MCF 10A (cell line): ENCODE measurements at regions not wholly inside any gene's neighbourhood (a gene's known extent, or its start where the extent isn't known, plus 50 kb on each side); places are given as distances from the start of the nearest gene placed in this dataset.
A peak's percentile ranks its signal among the peaks of the same experiment; 100 is the strongest.

Experiments used
- BruUV-seq: library from RNA; stranded (reverse); fragments of 400-500 nt; replicated peaks from 2 replicates; lab custom pipeline; 2021; lab: Mats Ljungman, UMichigan
- CTCF ChIA-PET: fragments of 300-600 bp; sonication (Branson Sonifier 250); formaldehyde crosslinking; extraction: SDS; loops from one replicate; lab custom pipeline; 2021; ENCODE audit warnings: antibody characterized with exemption, inconsistent platforms; lab: Yijun Ruan, JAX
- POLR2A ChIA-PET: fragments of 300-600, 350-650 bp; sonication (Branson Sonifier 250); formaldehyde crosslinking; extraction: SDS; loops from one replicate; lab custom pipeline; 2020; ENCODE audit warnings: antibody characterized with exemption, inconsistent platforms; lab: Yijun Ruan, JAX
- DNase-seq: peaks from one replicate; pipeline ENCODE4 v3.0.0-alpha.2; 2018; ENCODE audit not compliant: unreplicated experiment
- H3K27ac Mint-ChIP-seq: one replicate; pipeline ENCODE4 v1.8.0; 2022; ENCODE audit warnings: mild to moderate bottlenecking, low read depth, mixed read lengths; ENCODE audit not compliant: unreplicated experiment
- H3K27me3 Mint-ChIP-seq: one replicate; pipeline ENCODE4 v1.8.0; 2022; ENCODE audit warnings: mixed read lengths; ENCODE audit not compliant: insufficient read depth, unreplicated experiment
- H3K36me3 Mint-ChIP-seq: one replicate; pipeline ENCODE4 v1.8.0; 2022; ENCODE audit warnings: mild to moderate bottlenecking, moderate library complexity, mixed read lengths; ENCODE audit not compliant: insufficient read depth, unreplicated experiment
- H3K4me1 Mint-ChIP-seq: one replicate; pipeline ENCODE4 v1.8.0; 2022; ENCODE audit warnings: mixed read lengths; ENCODE audit not compliant: insufficient read depth, unreplicated experiment
- H3K4me3 Mint-ChIP-seq: one replicate; pipeline ENCODE4 v1.8.0; 2022; ENCODE audit warnings: mild to moderate bottlenecking, moderate library complexity, mixed read lengths; ENCODE audit not compliant: unreplicated experiment
- H3K9me3 Mint-ChIP-seq: one replicate; pipeline ENCODE4 v1.8.0; 2022; ENCODE audit warnings: mixed read lengths; ENCODE audit not compliant: unreplicated experiment
- CTCF ChIP-seq: fragments of 200-600 bp; IDR thresholded peaks from one replicate; pipeline ENCODE4 v1.8.0; 2022; ENCODE audit warnings: antibody characterized with exemption, mild to moderate bottlenecking; ENCODE audit not compliant: unreplicated experiment
- intact Hi-C: fragments of 100-400 bp; cut with micrococcal nuclease; formaldehyde crosslinking; loops from 2 replicates; pipeline ENCODE4 v1.14.1; 2022

GRCh38 chr6:91045161-91045560 is 458.3 kb upstream of the MAP3K7 start:
- no peak for TF ChIP-seq CTCF
- no peaks in the 10 kb centered on the region for H3K36me3 Mint-ChIP-seq
- H3K9me3 Mint-ChIP-seq = peaks cover 8% of the 10 kb centered on the region
- ChIA-PET POLR2A (no interaction called here), CTCF (no interaction called here)
- peak; percentile 32 for DNase-seq
- no peak overlapping the region for H3K4me3 Mint-ChIP-seq
- peaks cover 31% of the 10 kb centered on the region for H3K27me3 Mint-ChIP-seq
- no peak overlapping the region for H3K27ac Mint-ChIP-seq
- BruUV-seq = no TSS peak
- intact Hi-C loops = no loop called here
- H3K4me1 Mint-ChIP-seq = no peaks in the 10 kb centered on the region

DNA sequence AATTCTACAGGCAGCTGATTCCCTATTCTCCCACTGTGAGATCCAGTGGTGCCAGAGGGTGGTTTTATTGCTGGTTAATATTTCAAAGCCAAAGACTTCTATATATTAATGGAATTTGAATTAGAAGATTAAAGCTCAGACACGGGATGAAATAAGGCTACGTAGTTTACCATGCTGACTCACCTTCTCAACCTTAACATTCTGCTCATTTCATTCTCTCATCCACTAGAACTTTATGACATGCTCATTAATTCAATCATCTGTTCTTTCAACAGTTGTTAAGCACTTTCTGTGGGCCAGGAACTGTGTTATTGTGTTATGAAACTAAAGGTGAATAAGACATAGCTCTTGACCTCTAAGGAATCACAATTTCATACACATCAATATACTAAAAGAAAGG is 456.9 kb upstream of the MAP3K7 start:
- Mint-ChIP-seq H3K27me3 (peaks cover 44% of the 10 kb centered on the region), H3K4me1 (no peaks in the 10 kb centered on the region), H3K9me3 (peaks cover 8% of the 10 kb centered on the region), H3K36me3 (no peaks in the 10 kb centered on the region), H3K4me3 (no peak overlapping the region), H3K27ac (no peak overlapping the region)
- no peak for DNase-seq
- ChIA-PET POLR2A (no interaction called here), CTCF (interaction anchor here (0.6 to 0.8 kb wide), 2 partner anchors 38 to 1514 kb away, joined by 3 read pairs; no protein-coding TSS in a partner anchor)
- intact Hi-C loops = no loop called here
- no TSS peak for BruUV-seq
- no peak for TF ChIP-seq CTCF

- H3K4me1 Mint-ChIP-seq = no peaks in the 10 kb centered on the region
- peaks cover 45% of the 10 kb centered on the region for H3K27me3 Mint-ChIP-seq
- intact Hi-C loops = no loop called here
- no peak for DNase-seq
- no peak for TF ChIP-seq CTCF
- ChIA-PET POLR2A (no interaction called here), CTCF (interaction anchor here (0.7 kb wide), 1 partner anchor 102 kb away, joined by 3 read pairs; no protein-coding TSS in a partner anchor)
- H3K4me3 Mint-ChIP-seq = no peak overlapping the region
- peaks cover 8% of the 10 kb centered on the region for H3K9me3 Mint-ChIP-seq
- H3K36me3 Mint-ChIP-seq = no peaks in the 10 kb centered on the region
- H3K27ac Mint-ChIP-seq = no peak overlapping the region
- BruUV-seq = no TSS peak
These were observed 455.8 kb upstream of the MAP3K7 start for GRCh38 chr6:91042656-91043055.

DNA sequence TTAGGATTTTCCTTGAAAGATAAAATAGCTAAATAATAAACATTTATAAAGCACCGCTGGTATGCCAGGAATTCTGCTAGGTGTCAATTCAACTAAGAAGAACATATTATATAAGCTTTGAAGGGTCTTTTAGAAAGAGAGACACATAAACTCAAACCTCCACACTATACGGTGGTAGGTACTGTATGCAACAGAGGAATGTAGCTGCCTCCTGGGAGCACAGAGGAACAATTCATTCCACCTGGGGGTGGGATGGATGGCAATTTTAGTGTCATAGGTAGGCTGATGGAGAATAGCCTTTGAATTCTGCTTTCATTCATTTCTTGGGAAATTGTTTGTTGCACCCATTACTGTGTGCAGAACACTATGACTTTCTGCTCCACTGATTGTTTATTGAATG is 447.1 kb upstream of the MAP3K7 start:
- DNase-seq = no peak
- Mint-ChIP-seq H3K27me3 (peaks cover 57% of the 10 kb centered on the region), H3K9me3 (no peaks in the 10 kb centered on the region), H3K4me3 (no peak overlapping the region), H3K4me1 (no peaks in the 10 kb centered on the region), H3K36me3 (no peaks in the 10 kb centered on the region), H3K27ac (no peak overlapping the region)
- CTCF ChIA-PET = no interaction called here
- BruUV-seq = no TSS peak
- intact Hi-C loops = no loop called here
- POLR2A ChIA-PET = no interaction called here
- TF ChIP-seq CTCF = no peak
